Panc1 (cell line): ENCODE measurements at regions not wholly inside any gene's neighbourhood (a gene's known extent, or its start where the extent isn't known, plus 50 kb on each side); places are given as distances from the start of the nearest gene placed in this dataset.

Experiments
- ATAC-seq: fragments of 200-7000 bp; cut with Tn5 transposase; 2 replicates; pipeline ENCODE4 v1.9.1; 2020; ENCODE audit warnings: mild to moderate bottlenecking, moderate library complexity
- BruUV-seq: library from RNA; stranded (reverse); fragments of 400-500 nt; replicated peaks from 2 replicates; lab custom pipeline; 2021; lab: Mats Ljungman, UMichigan
- CTCF ChIA-PET: fragments of 300-600 bp; sonication (Branson Sonifier 250); formaldehyde crosslinking; loops from one replicate; lab custom pipeline; 2022; ENCODE audit warnings: antibody characterized with exemption; lab: Charles Lee
- POLR2A ChIA-PET: fragments of 300-600 bp; sonication (Branson Sonifier 250); formaldehyde crosslinking; loops from one replicate; lab custom pipeline; 2022; ENCODE audit warnings: antibody characterized with exemption; lab: Charles Lee
- DNase-seq: peaks from one replicate; pipeline ENCODE4 v3.0.0-alpha.2; 2010; ENCODE audit warnings: low read depth, low spot score
- H3K27ac ChIP-seq: 2 replicates; pipeline ENCODE4 v1.5.1; 2011; ENCODE audit warnings: mild to moderate bottlenecking, low read length, inconsistent platforms
- H3K27me3 ChIP-seq: fragments of 200-500 bp; sonication (Bioruptor generic); 2 replicates; pipeline ENCODE4 v1.6.0; 2014; ENCODE audit warnings: low read length, inconsistent platforms; ENCODE audit not compliant: control insufficient read depth, insufficient read depth
- H3K36me3 ChIP-seq: fragments of 200-500 bp; sonication (Bioruptor generic); 2 replicates; pipeline ENCODE4 v1.5.1; 2014; ENCODE audit warnings: inconsistent platforms, mild to moderate bottlenecking, low read length, moderate library complexity; ENCODE audit not compliant: control insufficient read depth, insufficient read depth
- H3K4me1 ChIP-seq: 2 replicates; pipeline ENCODE4 v1.5.1; 2011; ENCODE audit warnings: inconsistent platforms, mild to moderate bottlenecking, low read length, moderate library complexity; ENCODE audit not compliant: control insufficient read depth, insufficient read depth
- H3K4me3 ChIP-seq, 2 experiments: 2 replicates each; pipeline ENCODE4 v1.5.1; 2011 to 2012; ENCODE audit warnings: low read depth in 2 of 2, low read length in 2 of 2, mild to moderate bottlenecking in 2 of 2, inconsistent platforms in 1 of 2, moderate library complexity in 1 of 2
- H3K9me3 ChIP-seq: fragments of 200-500 bp; sonication (Bioruptor generic); 2 replicates; pipeline ENCODE4 v1.5.1; 2014; ENCODE audit warnings: low read depth, mild to moderate bottlenecking, inconsistent platforms, low read length, moderate library complexity; ENCODE audit not compliant: control insufficient read depth, insufficient read depth
- CTCF ChIP-seq: fragments of 450-650 bp; IDR thresholded peaks from 2 replicates; pipeline ENCODE4 v1.5.1; 2017; ENCODE audit warnings: mild to moderate bottlenecking
- POLR2AphosphoS5 ChIP-seq: IDR thresholded peaks from 2 replicates; pipeline ENCODE4 v1.6.1; 2012; ENCODE audit warnings: mild to moderate bottlenecking, low read depth, low read length, moderate library complexity
- REST ChIP-seq, 2 experiments: IDR thresholded peaks; 2 replicates each; pipeline ENCODE4 v1.6.1; 2011 to 2012; ENCODE audit warnings: low read depth in 2 of 2, control low read depth in 1 of 2, low read length in 1 of 2, mild to moderate bottlenecking in 1 of 2, moderate library complexity in 1 of 2; ENCODE audit not compliant: insufficient read depth in 1 of 2
- SIN3A ChIP-seq: IDR thresholded peaks from 2 replicates; pipeline ENCODE4 v1.6.1; 2012; ENCODE audit warnings: low read depth, mild to moderate bottlenecking, low read length, moderate library complexity, borderline replicate concordance; ENCODE audit not compliant: insufficient read depth
- TCF7L2 ChIP-seq: IDR thresholded peaks from 2 replicates; pipeline ENCODE4 v1.6.1; 2011; ENCODE audit warnings: mild to moderate bottlenecking, low read depth, low read length, inconsistent platforms
- in situ Hi-C: cut with HindIII; loops from 2 replicates; pipeline ENCODE4 v1.10.0; 2016; ENCODE audit warnings: low sequenced_read_pairs, low pct_unique_long_range_greater_than_20kb
- intact Hi-C: fragments of 100-400 bp; cut with micrococcal nuclease; formaldehyde crosslinking; loops from one replicate; pipeline ENCODE4 v1.10.0; 2022; ENCODE audit not compliant: unreplicated experiment

GRCh38 chr11:123257370-123257769 lies 62.3 kb upstream of the CLMP start:
- H3K4me3 ChIP-seq = no peak overlapping the region
- no peaks in the 10 kb centered on the region for H3K27me3 ChIP-seq
- no peak for TF ChIP-seq POLR2AphosphoS5
- TF ChIP-seq REST (IDR thresholded peaks at IDR 0.05; ENCODE audit: insufficient read depth in 1 of 2, low read depth in 2 of 2, low read length in 1 of 2) = no peak
- no peak for TF ChIP-seq TCF7L2
- TF ChIP-seq SIN3A = no peak
- TF ChIP-seq CTCF = no peak
- intact Hi-C loops = no loop called here
- no TSS peak for BruUV-seq
- no peak overlapping the region for H3K27ac ChIP-seq
- DNase-seq (no peak), ATAC-seq (no peak)
- CTCF ChIA-PET = interaction anchor here (0.6 to 1.2 kb wide), 3 partner anchors 15 to 154 kb away, joined by 3 to 5 read pairs (median 3); partner anchors contain the start of gene CLMP
- in situ Hi-C loops = no loop called here
- POLR2A ChIA-PET = no interaction called here
- no peaks in the 10 kb centered on the region; the same call in 1 of the 2 replicates for H3K9me3 ChIP-seq
- H3K36me3 ChIP-seq = no peaks in the 10 kb centered on the region
- H3K4me1 ChIP-seq = peaks cover 7% of the 10 kb centered on the region; the same call in 1 of the 2 replicates

- in situ Hi-C loops (no loop called here), intact Hi-C loops (no loop called here)
- ATAC-seq = no peak
- DNase-seq = no peak
- H3K9me3 ChIP-seq = no peaks in the 10 kb centered on the region; the same call in 1 of the 2 replicates
- H3K4me3 ChIP-seq = no peak overlapping the region
- H3K4me1 ChIP-seq = no peaks in the 10 kb centered on the region
- H3K36me3 ChIP-seq = no peaks in the 10 kb centered on the region
- POLR2A ChIA-PET = no interaction called here
- H3K27ac ChIP-seq = no peak overlapping the region
- BruUV-seq = no TSS peak
- CTCF ChIA-PET = no interaction called here
- H3K27me3 ChIP-seq = no peaks in the 10 kb centered on the region
- TF ChIP-seq TCF7L2 (no peak), POLR2AphosphoS5 (no peak), CTCF (no peak), REST (IDR thresholded peaks at IDR 0.05; ENCODE audit: insufficient read depth in 1 of 2, low read depth in 2 of 2, low read length in 1 of 2) (no peak), SIN3A (no peak)
These were observed 60.9 kb upstream of the CLMP start for GRCh38 chr11:123255909-123256308.
